ENCODE measurements at regions not wholly inside any gene's neighbourhood (a gene's known extent, or its start where the extent isn't known, plus 50 kb on each side); places are given as distances from the start of the nearest gene placed in this dataset.

DNA sequence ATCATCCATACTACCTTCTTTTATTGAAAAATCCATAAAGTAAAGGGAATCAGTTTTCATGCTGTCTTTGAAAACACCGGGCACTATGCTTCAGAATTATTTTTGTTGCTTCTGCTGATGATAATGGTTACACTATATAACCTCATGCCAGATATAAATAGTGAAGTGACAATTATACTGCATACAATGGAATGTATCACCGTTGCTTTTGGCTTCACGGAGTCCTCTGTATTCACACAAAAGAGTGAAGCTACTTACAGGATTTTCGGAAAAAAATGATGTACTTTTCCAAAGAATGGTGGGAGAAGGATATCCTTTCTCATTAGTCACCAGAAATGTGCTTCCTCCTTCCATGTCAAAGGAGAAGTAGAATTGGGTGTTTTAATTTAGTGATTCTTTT is 159.1 kb upstream of the PITX2 start:
- Mint-ChIP-seq H3K27ac (no peak overlapping the region), H3K4me3 (no peak overlapping the region), H3K4me1 (no peaks in the 10 kb centered on the region), H3K9me3 (ENCODE audit: insufficient read depth) (no peaks in the 10 kb centered on the region), H3K27me3 (peaks cover 3% of the 10 kb centered on the region)
- ChIA-PET POLR2A (no interaction called here), CTCF (no interaction called here)
- H3K27ac ChIP-seq (ENCODE audit: low read length in 2 of 2), result no peak overlapping the region
- no peak overlapping the region for H3K4me3 ChIP-seq (ENCODE audit: control extremely low read depth in 1 of 5, extremely low read depth in 1 of 5, insufficient read depth in 1 of 5, low read depth in 2 of 5, low read length in 4 of 5)
- H3K9ac ChIP-seq (ENCODE audit: low read length), result no peak overlapping the region
- no peaks in the 10 kb centered on the region for H3K27me3 ChIP-seq (replicated peaks in 1 of 4; ENCODE audit: control extremely low read depth in 1 of 4, control insufficient read depth in 3 of 4, insufficient read depth in 4 of 4, low read length in 3 of 4)
- H3K4me2 ChIP-seq (replicated peaks; ENCODE audit: low read depth, low read length, poor library complexity, severe bottlenecking), result no peak overlapping the region
- intact Hi-C loops (cut with micrococcal nuclease), result no loop called here
- no peak overlapping the region for H2AFZ ChIP-seq (ENCODE audit: insufficient read depth, low read depth, low read length, poor library complexity, severe bottlenecking)
- H3K4me1 ChIP-seq (ENCODE audit: control insufficient read depth in 2 of 2, insufficient read depth in 2 of 2, low read length in 2 of 2), result no peaks in the 10 kb centered on the region
- no peaks in the 10 kb centered on the region for H3K9me3 ChIP-seq (ENCODE audit: control extremely low read depth in 1 of 3, control insufficient read depth in 2 of 3, insufficient read depth in 1 of 3, low read length in 2 of 3)
- TF ChIP-seq, protein P1, sequence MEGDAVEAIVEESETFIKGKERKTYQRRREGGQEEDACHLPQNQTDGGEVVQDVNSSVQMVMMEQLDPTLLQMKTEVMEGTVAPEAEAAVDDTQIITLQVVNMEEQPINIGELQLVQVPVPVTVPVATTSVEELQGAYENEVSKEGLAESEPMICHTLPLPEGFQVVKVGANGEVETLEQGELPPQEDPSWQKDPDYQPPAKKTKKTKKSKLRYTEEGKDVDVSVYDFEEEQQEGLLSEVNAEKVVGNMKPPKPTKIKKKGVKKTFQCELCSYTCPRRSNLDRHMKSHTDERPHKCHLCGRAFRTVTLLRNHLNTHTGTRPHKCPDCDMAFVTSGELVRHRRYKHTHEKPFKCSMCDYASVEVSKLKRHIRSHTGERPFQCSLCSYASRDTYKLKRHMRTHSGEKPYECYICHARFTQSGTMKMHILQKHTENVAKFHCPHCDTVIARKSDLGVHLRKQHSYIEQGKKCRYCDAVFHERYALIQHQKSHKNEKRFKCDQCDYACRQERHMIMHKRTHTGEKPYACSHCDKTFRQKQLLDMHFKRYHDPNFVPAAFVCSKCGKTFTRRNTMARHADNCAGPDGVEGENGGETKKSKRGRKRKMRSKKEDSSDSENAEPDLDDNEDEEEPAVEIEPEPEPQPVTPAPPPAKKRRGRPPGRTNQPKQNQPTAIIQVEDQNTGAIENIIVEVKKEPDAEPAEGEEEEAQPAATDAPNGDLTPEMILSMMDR (IDR thresholded peaks at IDR 0.05), result no peak
- no peak for TF ChIP-seq EZH2 (IDR thresholded peaks at IDR 0.05; ENCODE audit: borderline replicate concordance, insufficient read depth, low read depth, low read length, poor library complexity, severe bottlenecking)
- no peaks in the 10 kb centered on the region for H3K36me3 ChIP-seq (replicated peaks in 1 of 2; ENCODE audit: control extremely low read depth in 1 of 2, control insufficient read depth in 1 of 2, extremely low read depth in 1 of 2, insufficient read depth in 2 of 2, low read length in 1 of 2)
- ATAC-seq (ENCODE audit: low read depth) (no peak), DNase-seq (no peak)
- WGBS (ENCODE audit: insufficient coverage), result no CpG with 5 or more reads among the region's 4 CpGs
- no peaks in the 10 kb centered on the region for H4K20me1 ChIP-seq (ENCODE audit: control insufficient read depth, insufficient read depth, low read length, poor library complexity, severe bottlenecking)
- no peaks in the 10 kb centered on the region for H3K79me2 ChIP-seq (ENCODE audit: control insufficient read depth, insufficient read depth, low read length)

DNA sequence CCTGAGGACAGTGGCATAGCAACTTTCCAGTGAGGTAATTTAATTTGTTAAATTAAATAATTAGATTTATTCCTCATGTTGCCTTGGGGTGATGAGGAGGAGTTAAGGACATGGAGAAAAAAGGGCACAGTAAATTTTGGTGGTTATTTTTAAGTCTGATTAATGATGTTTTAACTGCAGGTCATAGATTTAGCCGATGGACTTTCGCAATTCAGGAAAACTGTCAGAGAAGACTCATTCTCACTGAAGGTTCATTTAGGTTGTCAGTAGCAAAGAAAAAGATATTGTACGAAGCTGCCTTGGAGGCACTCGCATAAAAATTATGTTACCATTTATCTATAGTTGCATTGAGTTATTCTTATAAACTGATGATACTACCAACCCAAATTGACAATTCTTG is 164.2 kb upstream of the PITX2 start:
- Mint-ChIP-seq H3K27ac (no peak overlapping the region), H3K27me3 (peaks cover 3% of the 10 kb centered on the region), H3K9me3 (ENCODE audit: insufficient read depth) (no peaks in the 10 kb centered on the region), H3K4me1 (no peaks in the 10 kb centered on the region), H3K4me3 (no peak overlapping the region)
- Histone ChIP-seq H3K4me3 (ENCODE audit: control extremely low read depth in 1 of 5, extremely low read depth in 1 of 5, insufficient read depth in 1 of 5, low read depth in 2 of 5, low read length in 4 of 5) (no peak overlapping the region), H3K36me3 (replicated peaks in 1 of 2; ENCODE audit: control extremely low read depth in 1 of 2, control insufficient read depth in 1 of 2, extremely low read depth in 1 of 2, insufficient read depth in 2 of 2, low read length in 1 of 2) (no peaks in the 10 kb centered on the region), H3K4me2 (replicated peaks; ENCODE audit: low read depth, low read length, poor library complexity, severe bottlenecking) (no peak overlapping the region), H3K9me3 (ENCODE audit: control extremely low read depth in 1 of 3, control insufficient read depth in 2 of 3, insufficient read depth in 1 of 3, low read length in 2 of 3) (no peaks in the 10 kb centered on the region), H3K79me2 (ENCODE audit: control insufficient read depth, insufficient read depth, low read length) (no peaks in the 10 kb centered on the region), H3K4me1 (ENCODE audit: control insufficient read depth in 2 of 2, insufficient read depth in 2 of 2, low read length in 2 of 2) (no peaks in the 10 kb centered on the region), H2AFZ (ENCODE audit: insufficient read depth, low read depth, low read length, poor library complexity, severe bottlenecking) (no peak overlapping the region), H3K9ac (ENCODE audit: low read length) (no peak overlapping the region), H3K27ac (ENCODE audit: low read length in 2 of 2) (no peak overlapping the region), H4K20me1 (ENCODE audit: control insufficient read depth, insufficient read depth, low read length, poor library complexity, severe bottlenecking) (no peaks in the 10 kb centered on the region), H3K27me3 (replicated peaks in 1 of 4; ENCODE audit: control extremely low read depth in 1 of 4, control insufficient read depth in 3 of 4, insufficient read depth in 4 of 4, low read length in 3 of 4) (no peaks in the 10 kb centered on the region)
- 93% methylated on average over 2 of the region's 4 CpGs for WGBS (ENCODE audit: insufficient coverage)
- intact Hi-C loops (cut with micrococcal nuclease), result no loop called here
- no peak for TF ChIP-seq EZH2 (IDR thresholded peaks at IDR 0.05; ENCODE audit: borderline replicate concordance, insufficient read depth, low read depth, low read length, poor library complexity, severe bottlenecking)
- TF ChIP-seq, protein P1 (IDR thresholded peaks at IDR 0.05), result no peak
- ChIA-PET POLR2A (no interaction called here), CTCF (no interaction called here)
- DNase-seq (no peak), ATAC-seq (ENCODE audit: low read depth) (no peak)

Measured in B cell (primary cell).